ENCODE measurements at regions not wholly inside any gene's neighbourhood (a gene's known extent, or its start where the extent isn't known, plus 50 kb on each side); places are given as distances from the start of the nearest gene placed in this dataset.

DNA sequence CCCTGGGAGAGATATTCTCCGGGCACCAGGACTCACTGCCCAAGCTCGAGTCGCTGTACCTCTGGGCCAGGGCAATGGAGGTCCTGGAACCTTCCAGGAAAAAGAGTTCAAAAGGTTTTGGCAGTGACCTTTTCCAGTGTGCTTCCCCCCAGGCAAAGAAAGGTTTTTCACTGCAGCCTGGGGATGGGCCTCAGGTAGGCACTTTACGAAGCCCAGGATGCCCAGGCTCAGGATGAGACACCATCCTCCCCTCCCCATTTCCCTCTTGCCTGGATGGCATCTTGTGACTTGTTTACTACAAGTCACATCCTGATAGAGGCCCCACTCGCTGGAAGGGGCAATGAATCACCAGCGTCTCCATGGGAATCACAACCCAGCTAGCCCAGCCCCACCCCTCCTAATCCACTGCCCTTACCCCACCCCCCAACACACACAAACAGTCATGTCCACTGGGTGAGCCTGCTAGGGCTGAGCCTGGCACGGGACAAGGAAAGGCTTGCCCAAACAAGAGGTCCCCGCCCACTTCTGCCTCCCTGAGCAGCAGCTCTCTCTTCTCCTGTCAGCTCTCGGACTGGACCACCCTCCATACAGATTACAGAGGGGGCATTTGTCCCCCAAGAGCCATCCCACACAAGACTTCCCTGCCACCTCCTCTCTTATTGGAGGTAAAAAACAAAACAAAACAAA is 93.8 kb upstream of the SMNDC1 start:
- H3K27me3 ChIP-seq (replicated peaks in 1 of 2; ENCODE audit: control insufficient read depth in 2 of 2, insufficient read depth in 2 of 2, low read length in 1 of 2): no peaks in the 10 kb centered on the region
- DNase-seq (ENCODE audit: low read depth, low spot score): no peak
- BruUV-seq (replicated peaks): no TSS peak
- FAIRE-seq: no peak
- H3K79me2 ChIP-seq (ENCODE audit: control insufficient read depth, insufficient read depth, low read length): no peaks in the 10 kb centered on the region
- no peak overlapping the region for H3K4me3 ChIP-seq
- no peak overlapping the region for H2AFZ ChIP-seq (ENCODE audit: control insufficient read depth, low read depth, low read length)
- no peak overlapping the region for H3K9ac ChIP-seq (ENCODE audit: control insufficient read depth, insufficient read depth, low read length)
- WGBS (ENCODE audit: insufficient coverage, insufficient replicate concordance, low lambda C conversion rate, missing lambda C conversion rate): 76% methylated on average over 9 of the region's 9 CpGs
- no peaks in the 10 kb centered on the region for H4K20me1 ChIP-seq (ENCODE audit: control insufficient read depth, insufficient read depth)
- ChIA-PET POLR2A (interaction anchor here (1.4 to 9.0 kb wide), 2 partner anchors 11 to 12 kb away, joined by 4 to 117 read pairs; no protein-coding TSS in a partner anchor), RAD21 (ENCODE audit: unreplicated experiment) (interaction anchor here (1.0 to 4.1 kb wide), 4 partner anchors 9 to 43 kb away, joined by 3 to 58 read pairs (median 18); no protein-coding TSS in a partner anchor), CTCF (interaction anchor here (4.0 kb wide), 1 partner anchor 14 kb away, joined by 36 read pairs; no protein-coding TSS in a partner anchor), SMC1A (ENCODE audit: uncharacterized antibody, unreplicated experiment) (interaction anchor here (1.7 to 5.9 kb wide), 4 partner anchors 9 to 130 kb away, joined by 3 to 81 read pairs (median 61); no protein-coding TSS in a partner anchor)
- H3K27ac ChIP-seq (ENCODE audit: control insufficient read depth, insufficient read depth): no peak overlapping the region
- H3K4me2 ChIP-seq (ENCODE audit: control insufficient read depth, insufficient read depth): no peak overlapping the region
- H3K9me3 ChIP-seq (replicated peaks; ENCODE audit: control insufficient read depth, insufficient read depth, low read length): no peaks in the 10 kb centered on the region
- intact Hi-C loops (cut with micrococcal nuclease; ENCODE audit: unreplicated experiment) (no loop called here), in situ Hi-C loops (cut with MboI) (no loop called here)
- H3K36me3 ChIP-seq (ENCODE audit: control insufficient read depth in 2 of 2, insufficient read depth in 2 of 2, low read length in 1 of 2): no peaks in the 10 kb centered on the region
- no peak for ATAC-seq
- H3K4me1 ChIP-seq (ENCODE audit: control insufficient read depth, insufficient read depth, low read length): peaks cover 19% of the 10 kb centered on the region
- TF ChIP-seq, protein P1, sequence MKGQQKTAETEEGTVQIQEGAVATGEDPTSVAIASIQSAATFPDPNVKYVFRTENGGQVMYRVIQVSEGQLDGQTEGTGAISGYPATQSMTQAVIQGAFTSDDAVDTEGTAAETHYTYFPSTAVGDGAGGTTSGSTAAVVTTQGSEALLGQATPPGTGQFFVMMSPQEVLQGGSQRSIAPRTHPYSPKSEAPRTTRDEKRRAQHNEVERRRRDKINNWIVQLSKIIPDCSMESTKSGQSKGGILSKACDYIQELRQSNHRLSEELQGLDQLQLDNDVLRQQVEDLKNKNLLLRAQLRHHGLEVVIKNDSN (IDR thresholded peaks at IDR 0.05; ENCODE audit: borderline replicate concordance, extremely low read length, insufficient read depth, low read depth, low read length): no peak
- TF ChIP-seq CHD4 (IDR thresholded peaks at IDR 0.05) (no peak), BACH1 (IDR thresholded peaks at IDR 0.05; ENCODE audit: borderline replicate concordance) (no peak), NR2F1 (conservative IDR thresholded peaks at IDR 0.05) (no peak), KLF5 (IDR thresholded peaks at IDR 0.05; ENCODE audit: partially characterized antibody) (no peak), MEF2A (IDR thresholded peaks at IDR 0.05; ENCODE audit: insufficient read depth, low read depth, low read length) (no peak), BCLAF1 (IDR thresholded peaks at IDR 0.05) (no peak), POLR2A (IDR thresholded peaks at IDR 0.05; ENCODE audit: low read depth, low read length) (no peak), REST (IDR thresholded peaks at IDR 0.05; ENCODE audit: low read depth, low read length) (no peak), BMI1 (IDR thresholded peaks at IDR 0.05; ENCODE audit: borderline replicate concordance) (no peak), YBX1 (IDR thresholded peaks at IDR 0.05) (no peak), POLR2AphosphoS5 (IDR thresholded peaks at IDR 0.05; ENCODE audit: low read length) (no peak)
- TF ChIP-seq, protein P2, sequence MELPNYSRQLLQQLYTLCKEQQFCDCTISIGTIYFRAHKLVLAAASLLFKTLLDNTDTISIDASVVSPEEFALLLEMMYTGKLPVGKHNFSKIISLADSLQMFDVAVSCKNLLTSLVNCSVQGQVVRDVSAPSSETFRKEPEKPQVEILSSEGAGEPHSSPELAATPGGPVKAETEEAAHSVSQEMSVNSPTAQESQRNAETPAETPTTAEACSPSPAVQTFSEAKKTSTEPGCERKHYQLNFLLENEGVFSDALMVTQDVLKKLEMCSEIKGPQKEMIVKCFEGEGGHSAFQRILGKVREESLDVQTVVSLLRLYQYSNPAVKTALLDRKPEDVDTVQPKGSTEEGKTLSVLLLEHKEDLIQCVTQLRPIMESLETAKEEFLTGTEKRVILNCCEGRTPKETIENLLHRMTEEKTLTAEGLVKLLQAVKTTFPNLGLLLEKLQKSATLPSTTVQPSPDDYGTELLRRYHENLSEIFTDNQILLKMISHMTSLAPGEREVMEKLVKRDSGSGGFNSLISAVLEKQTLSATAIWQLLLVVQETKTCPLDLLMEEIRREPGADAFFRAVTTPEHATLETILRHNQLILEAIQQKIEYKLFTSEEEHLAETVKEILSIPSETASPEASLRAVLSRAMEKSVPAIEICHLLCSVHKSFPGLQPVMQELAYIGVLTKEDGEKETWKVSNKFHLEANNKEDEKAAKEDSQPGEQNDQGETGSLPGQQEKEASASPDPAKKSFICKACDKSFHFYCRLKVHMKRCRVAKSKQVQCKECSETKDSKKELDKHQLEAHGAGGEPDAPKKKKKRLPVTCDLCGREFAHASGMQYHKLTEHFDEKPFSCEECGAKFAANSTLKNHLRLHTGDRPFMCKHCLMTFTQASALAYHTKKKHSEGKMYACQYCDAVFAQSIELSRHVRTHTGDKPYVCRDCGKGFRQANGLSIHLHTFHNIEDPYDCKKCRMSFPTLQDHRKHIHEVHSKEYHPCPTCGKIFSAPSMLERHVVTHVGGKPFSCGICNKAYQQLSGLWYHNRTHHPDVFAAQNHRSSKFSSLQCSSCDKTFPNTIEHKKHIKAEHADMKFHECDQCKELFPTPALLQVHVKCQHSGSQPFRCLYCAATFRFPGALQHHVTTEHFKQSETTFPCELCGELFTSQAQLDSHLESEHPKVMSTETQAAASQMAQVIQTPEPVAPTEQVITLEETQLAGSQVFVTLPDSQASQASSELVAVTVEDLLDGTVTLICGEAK (IDR thresholded peaks at IDR 0.05; ENCODE audit: borderline replicate concordance): no peak
